DND-41 (cell line): ENCODE measurements at regions not wholly inside any gene's neighbourhood (a gene's known extent, or its start where the extent isn't known, plus 50 kb on each side); places are given as distances from the start of the nearest gene placed in this dataset.

Experiments used
- EZH2 ChIP-seq: IDR thresholded peaks from 3 replicates; pipeline ENCODE4 v1.6.1; 2012; ENCODE audit warnings: borderline replicate concordance, low read depth, mild to moderate bottlenecking, moderate library complexity, low read length, inconsistent platforms; ENCODE audit not compliant: severe bottlenecking
- TF ChIP-seq, protein P1 (sequence below): IDR thresholded peaks from 2 replicates; pipeline ENCODE4 v1.5.1; 2012; ENCODE audit warnings: borderline replicate concordance, low read length, moderate library complexity, mild to moderate bottlenecking; ENCODE audit not compliant: poor library complexity, severe bottlenecking; ENCODE audit errors: extremely low read depth

DNA sequence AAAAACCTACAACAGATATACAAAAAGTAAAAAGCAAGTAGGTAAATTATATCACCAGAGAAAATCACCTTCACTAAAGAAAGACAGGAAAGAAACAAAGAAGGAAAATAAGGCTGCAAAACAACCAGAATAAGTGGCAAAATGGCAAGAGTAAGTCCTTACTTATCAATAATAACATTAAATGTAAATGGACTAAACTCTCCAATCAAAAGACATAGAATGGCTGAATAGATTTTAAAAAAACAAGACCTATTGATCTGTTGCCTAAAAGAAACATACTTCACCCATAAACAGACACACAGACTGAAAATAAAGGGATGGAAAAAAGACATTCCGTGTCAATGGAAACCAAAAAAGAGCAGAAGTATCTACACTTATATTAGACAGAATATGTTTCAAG, 695.7 kb upstream of the FAT3 start:
- TF ChIP-seq, protein P1, sequence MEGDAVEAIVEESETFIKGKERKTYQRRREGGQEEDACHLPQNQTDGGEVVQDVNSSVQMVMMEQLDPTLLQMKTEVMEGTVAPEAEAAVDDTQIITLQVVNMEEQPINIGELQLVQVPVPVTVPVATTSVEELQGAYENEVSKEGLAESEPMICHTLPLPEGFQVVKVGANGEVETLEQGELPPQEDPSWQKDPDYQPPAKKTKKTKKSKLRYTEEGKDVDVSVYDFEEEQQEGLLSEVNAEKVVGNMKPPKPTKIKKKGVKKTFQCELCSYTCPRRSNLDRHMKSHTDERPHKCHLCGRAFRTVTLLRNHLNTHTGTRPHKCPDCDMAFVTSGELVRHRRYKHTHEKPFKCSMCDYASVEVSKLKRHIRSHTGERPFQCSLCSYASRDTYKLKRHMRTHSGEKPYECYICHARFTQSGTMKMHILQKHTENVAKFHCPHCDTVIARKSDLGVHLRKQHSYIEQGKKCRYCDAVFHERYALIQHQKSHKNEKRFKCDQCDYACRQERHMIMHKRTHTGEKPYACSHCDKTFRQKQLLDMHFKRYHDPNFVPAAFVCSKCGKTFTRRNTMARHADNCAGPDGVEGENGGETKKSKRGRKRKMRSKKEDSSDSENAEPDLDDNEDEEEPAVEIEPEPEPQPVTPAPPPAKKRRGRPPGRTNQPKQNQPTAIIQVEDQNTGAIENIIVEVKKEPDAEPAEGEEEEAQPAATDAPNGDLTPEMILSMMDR = no peak
- TF ChIP-seq EZH2 = no peak
